GM23248 (cell line): ENCODE measurements at regions not wholly inside any gene's neighbourhood (a gene's known extent, or its start where the extent isn't known, plus 50 kb on each side); places are given as distances from the start of the nearest gene placed in this dataset.

ENCODE experiments used
- DNase-seq: peaks from one replicate; pipeline ENCODE4 v3.0.0-alpha.2; 2015
- H2AFZ ChIP-seq: fragments of 200-600 bp; sonication (generic); 2 replicates; pipeline ENCODE4 v1.6.1; 2016; ENCODE audit warnings: antibody characterized with exemption
- H3F3A ChIP-seq: fragments of 200-600 bp; sonication (generic); 2 replicates; pipeline ENCODE4 v1.6.1; 2016; ENCODE audit warnings: mild to moderate bottlenecking, antibody characterized with exemption, mixed run types; ENCODE audit not compliant: insufficient read depth
- H3K27ac ChIP-seq: fragments of 200-600 bp; sonication (generic); 2 replicates; pipeline ENCODE4 v1.5.1; 2016; ENCODE audit warnings: mild to moderate bottlenecking
- H3K27me3 ChIP-seq: fragments of 200-600 bp; sonication (generic); replicated peaks from 2 replicates; pipeline ENCODE4 v1.6.1; 2016; ENCODE audit warnings: mild to moderate bottlenecking; ENCODE audit not compliant: insufficient read depth
- H3K36me3 ChIP-seq: fragments of 200-600 bp; sonication (generic); 2 replicates; pipeline ENCODE4 v1.6.1; 2016; ENCODE audit warnings: low read depth, mild to moderate bottlenecking
- H3K4me1 ChIP-seq: fragments of 200-600 bp; sonication (generic); 2 replicates; pipeline ENCODE4 v1.6.1; 2016; ENCODE audit warnings: mild to moderate bottlenecking; ENCODE audit not compliant: insufficient read depth
- H3K4me2 ChIP-seq: fragments of 200-600 bp; sonication (generic); one replicate; pipeline ENCODE4 v1.6.1; 2016; ENCODE audit warnings: mild to moderate bottlenecking; ENCODE audit not compliant: unreplicated experiment
- H3K4me3 ChIP-seq: fragments of 200-600 bp; sonication (generic); 2 replicates; pipeline ENCODE4 v1.5.1; 2016; ENCODE audit warnings: mild to moderate bottlenecking
- H3K79me2 ChIP-seq: fragments of 200-600 bp; sonication (generic); 2 replicates; pipeline ENCODE4 v1.6.1; 2016; ENCODE audit warnings: mild to moderate bottlenecking; ENCODE audit not compliant: insufficient read depth
- H3K9ac ChIP-seq: fragments of 200-600 bp; sonication (generic); 2 replicates; pipeline ENCODE4 v1.6.1; 2016; ENCODE audit warnings: mild to moderate bottlenecking
- H3K9me2 ChIP-seq: fragments of 200-600 bp; sonication (generic); 2 replicates; pipeline ENCODE4 v1.6.1; 2016; ENCODE audit warnings: mixed run types, mild to moderate bottlenecking, moderate library complexity; ENCODE audit not compliant: insufficient read depth
- H3K9me3 ChIP-seq: fragments of 200-600 bp; sonication (generic); one replicate; pipeline ENCODE4 v1.6.1; 2017; ENCODE audit warnings: low read depth
- H4K20me1 ChIP-seq: fragments of 200-600 bp; sonication (generic); 2 replicates; pipeline ENCODE4 v1.6.0; 2016; ENCODE audit not compliant: insufficient read depth
- EZH2 ChIP-seq: fragments of 200-600 bp; sonication (generic); IDR thresholded peaks from 2 replicates; pipeline ENCODE4 v1.6.1; 2018; ENCODE audit warnings: antibody characterized with exemption, mild to moderate bottlenecking; ENCODE audit not compliant: insufficient read depth, poor library complexity, severe bottlenecking
- EZH2phosphoT487 ChIP-seq: fragments of 200-600 bp; sonication (generic); IDR thresholded peaks from 2 replicates; pipeline ENCODE4 v1.6.1; 2018; ENCODE audit warnings: antibody characterized with exemption, moderate library complexity, mild to moderate bottlenecking, low read depth; ENCODE audit not compliant: insufficient read depth
- whole genome bisulfite sequencing, 2 experiments: methylation state at CpG; one replicate each; pipeline ENCODE4 v1.1.6; 2015 to 2017; ENCODE audit warnings: low lambda C conversion rate in 2 of 2, low coverage in 1 of 2; ENCODE audit errors: missing lambda C conversion rate in 2 of 2; 5-methylcytosine and 5-hydroxymethylcytosine counted together
- in situ Hi-C: fragments of 300-500 bp; cut with MboI; formaldehyde crosslinking; loops from 2 replicates; pipeline ENCODE4 v1.15.0; 2020

- no peaks in the 10 kb centered on the region for H3F3A ChIP-seq
- in situ Hi-C loops = no loop called here
- no peak overlapping the region for H3K4me2 ChIP-seq
- no peaks in the 10 kb centered on the region for H3K27me3 ChIP-seq
- H3K27ac ChIP-seq = no peak overlapping the region
- no peaks in the 10 kb centered on the region for H3K79me2 ChIP-seq
- H3K9ac ChIP-seq = no peak overlapping the region
- H2AFZ ChIP-seq = no peak overlapping the region
- no peaks in the 10 kb centered on the region for H3K36me3 ChIP-seq
- no peak overlapping the region for H3K4me3 ChIP-seq
- H3K4me1 ChIP-seq = no peaks in the 10 kb centered on the region
- no peak for DNase-seq
- no peak for TF ChIP-seq EZH2phosphoT487
- no peak for TF ChIP-seq EZH2
- H3K9me3 ChIP-seq = no peaks in the 10 kb centered on the region
- H3K9me2 ChIP-seq = no peaks in the 10 kb centered on the region
- H4K20me1 ChIP-seq = no peaks in the 10 kb centered on the region
Observed at GRCh38 chrX:121258545-121258944, 211.1 kb downstream of the GLUD2 start.

- DNase-seq = no peak
- Histone ChIP-seq H4K20me1 (no peaks in the 10 kb centered on the region), H3K79me2 (no peaks in the 10 kb centered on the region), H3K9ac (no peak overlapping the region), H2AFZ (no peak overlapping the region), H3K9me2 (no peaks in the 10 kb centered on the region), H3K4me3 (no peak overlapping the region), H3K27ac (no peak overlapping the region), H3K4me1 (no peaks in the 10 kb centered on the region), H3F3A (no peaks in the 10 kb centered on the region), H3K9me3 (no peaks in the 10 kb centered on the region), H3K4me2 (no peak overlapping the region), H3K27me3 (no peaks in the 10 kb centered on the region), H3K36me3 (no peaks in the 10 kb centered on the region)
- TF ChIP-seq EZH2phosphoT487 = no peak
- no peak for TF ChIP-seq EZH2
- WGBS, 2 experiments = 43 to 53% methylated on average over 2 of the region's 2 CpGs
- in situ Hi-C loops = no loop called here
Observed at GRCh38 chrX:121259170-121259569, 211.8 kb downstream of the GLUD2 start.

- DNase-seq = peak; percentile 24
- in situ Hi-C loops = no loop called here
- Histone ChIP-seq H4K20me1 (no peaks in the 10 kb centered on the region), H3K27me3 (no peaks in the 10 kb centered on the region), H3K27ac (no peak overlapping the region), H2AFZ (no peak overlapping the region), H3K4me2 (no peak overlapping the region), H3F3A (no peaks in the 10 kb centered on the region), H3K4me3 (no peak overlapping the region), H3K9ac (no peak overlapping the region), H3K36me3 (no peaks in the 10 kb centered on the region), H3K79me2 (no peaks in the 10 kb centered on the region), H3K9me2 (no peaks in the 10 kb centered on the region), H3K4me1 (no peaks in the 10 kb centered on the region), H3K9me3 (no peaks in the 10 kb centered on the region)
- TF ChIP-seq EZH2phosphoT487 = no peak
- WGBS, 2 experiments = 4 to 8% methylated on average over 2 of the region's 2 CpGs
Observed at GRCh38 chrX:121260596-121261240, 213.3 kb downstream of the GLUD2 start.

GRCh38 chrX:121283921-121284320 is 236.5 kb downstream of the GLUD2 start:
- H3K4me3 ChIP-seq = no peak overlapping the region
- H4K20me1 ChIP-seq = no peaks in the 10 kb centered on the region
- 32 to 39% methylated on average over 3 of the region's 3 CpGs for WGBS, 2 experiments
- no peaks in the 10 kb centered on the region for H3K36me3 ChIP-seq
- no peaks in the 10 kb centered on the region for H3K4me1 ChIP-seq
- in situ Hi-C loops = no loop called here
- no peak overlapping the region for H3K4me2 ChIP-seq
- H3K27ac ChIP-seq = no peak overlapping the region
- no peak for DNase-seq
- H3K9ac ChIP-seq = no peak overlapping the region
- no peaks in the 10 kb centered on the region for H3K9me2 ChIP-seq
- H3K27me3 ChIP-seq = no peaks in the 10 kb centered on the region
- H3F3A ChIP-seq = no peaks in the 10 kb centered on the region
- no peaks in the 10 kb centered on the region for H3K9me3 ChIP-seq
- no peaks in the 10 kb centered on the region for H3K79me2 ChIP-seq
- TF ChIP-seq EZH2phosphoT487 (no peak), EZH2 (no peak)
- no peak overlapping the region for H2AFZ ChIP-seq

- 31 to 60% methylated on average over 1 of the region's 1 CpG for WGBS, 2 experiments
- Histone ChIP-seq H3K4me1 (no peaks in the 10 kb centered on the region), H3K4me2 (no peak overlapping the region), H2AFZ (no peak overlapping the region), H3K4me3 (no peak overlapping the region), H3K79me2 (no peaks in the 10 kb centered on the region), H3K9me2 (no peaks in the 10 kb centered on the region), H3K27ac (no peak overlapping the region), H3F3A (no peaks in the 10 kb centered on the region), H3K36me3 (no peaks in the 10 kb centered on the region), H3K27me3 (no peaks in the 10 kb centered on the region), H4K20me1 (no peaks in the 10 kb centered on the region), H3K9ac (no peak overlapping the region), H3K9me3 (no peaks in the 10 kb centered on the region)
- in situ Hi-C loops = no loop called here
- DNase-seq = no peak
- TF ChIP-seq EZH2phosphoT487 (no peak), EZH2 (no peak)
Observed at GRCh38 chrX:121298499-121298898, 251.1 kb downstream of the GLUD2 start.
